ENCODE measurements at regions not wholly inside any gene's neighbourhood (a gene's known extent, or its start where the extent isn't known, plus 50 kb on each side); places are given as distances from the start of the nearest gene placed in this dataset.
"Not testable (repeated sequence)": the region's sequence is repeated elsewhere in the genome, so short reads cannot be mapped to it uniquely, and the experiment has no call there.

DNA sequence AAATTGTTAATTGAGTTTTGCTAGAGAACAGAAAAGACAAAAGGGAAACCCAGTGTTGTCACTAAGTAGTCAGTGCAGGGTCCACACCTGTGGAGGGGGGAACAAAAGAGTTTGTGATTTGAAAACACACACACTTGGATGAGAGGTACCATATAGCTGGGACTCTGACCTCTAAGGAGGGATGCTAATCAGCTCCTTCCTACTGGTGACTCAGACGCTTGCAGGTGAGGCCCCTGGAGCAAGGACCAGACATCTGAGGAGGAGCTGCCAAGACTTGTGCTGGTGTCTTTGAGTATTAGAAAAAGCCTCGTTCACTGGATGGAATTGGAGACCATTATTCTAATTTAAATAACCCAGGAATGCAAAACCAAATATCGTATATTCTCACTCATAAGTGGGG is 146.4 kb upstream of the MAP2 start:
- no peak for DNase-seq (ENCODE audit: low spot score)

- no peak for DNase-seq (ENCODE audit: low spot score)
Observed at GRCh38 chr2:209298601-209299000, 125.2 kb upstream of the MAP2 start.

DNA sequence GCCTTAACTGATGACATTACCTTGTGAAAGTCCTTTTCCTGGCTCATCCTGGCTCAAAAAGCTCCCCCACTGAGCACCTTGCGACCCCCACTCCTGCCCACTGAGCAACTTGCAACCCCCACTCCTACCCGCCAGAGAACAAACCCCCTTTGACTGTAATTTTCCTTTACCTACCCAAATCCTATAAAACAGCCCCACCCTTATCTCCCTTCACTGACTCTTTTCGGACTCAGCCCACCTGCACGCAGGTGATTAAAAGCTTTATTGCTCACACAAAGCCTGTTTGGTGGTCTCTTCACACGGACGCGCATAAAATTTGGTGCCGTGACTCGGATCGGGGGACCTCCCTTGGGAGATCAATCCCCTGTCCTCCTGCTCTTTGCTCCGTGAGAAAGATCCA is 124.4 kb upstream of the MAP2 start:
- DNase-seq (ENCODE audit: low spot score), result not testable (repeated sequence)

GRCh38 chr2:209300766-209301165 is 123.1 kb upstream of the MAP2 start:
- not testable (repeated sequence) for DNase-seq (ENCODE audit: low spot score)

GRCh38 chr2:209305026-209305425 is 118.8 kb upstream of the MAP2 start:
- no peak for DNase-seq (ENCODE audit: low spot score)

- no peak for DNase-seq (ENCODE audit: low spot score)
Observed at GRCh38 chr2:209305746-209306196, 118.1 kb upstream of the MAP2 start.

GRCh38 chr2:209307161-209308001 is 116.5 kb upstream of the MAP2 start:
- no peak for DNase-seq (ENCODE audit: low spot score)

GRCh38 chr2:209308415-209308814 is 115.4 kb upstream of the MAP2 start:
- DNase-seq (ENCODE audit: low spot score), result no peak

GRCh38 chr2:209311948-209312347 is 111.9 kb upstream of the MAP2 start:
- DNase-seq (ENCODE audit: low spot score), result no peak

DNA sequence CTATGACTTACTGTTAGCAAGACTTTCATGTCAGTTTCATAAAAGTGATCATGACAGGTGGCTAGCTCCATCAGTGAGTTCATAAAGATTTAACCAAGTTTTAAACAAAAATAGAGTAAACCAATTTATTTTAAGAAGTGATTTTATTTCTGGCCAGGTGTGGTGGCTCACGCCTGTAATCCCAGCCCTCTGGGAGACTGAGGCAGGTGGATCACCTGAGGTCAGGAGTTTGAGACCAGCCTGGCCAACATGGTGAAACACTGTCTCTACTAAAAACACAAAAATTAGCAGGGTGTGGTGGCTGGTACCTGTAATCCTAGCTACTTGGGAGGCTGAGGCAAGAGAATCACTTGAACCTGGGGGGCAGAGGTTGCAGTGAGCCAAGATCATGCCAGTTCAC is 111.4 kb upstream of the MAP2 start:
- not testable (repeated sequence) for DNase-seq (ENCODE audit: low spot score)

DNA sequence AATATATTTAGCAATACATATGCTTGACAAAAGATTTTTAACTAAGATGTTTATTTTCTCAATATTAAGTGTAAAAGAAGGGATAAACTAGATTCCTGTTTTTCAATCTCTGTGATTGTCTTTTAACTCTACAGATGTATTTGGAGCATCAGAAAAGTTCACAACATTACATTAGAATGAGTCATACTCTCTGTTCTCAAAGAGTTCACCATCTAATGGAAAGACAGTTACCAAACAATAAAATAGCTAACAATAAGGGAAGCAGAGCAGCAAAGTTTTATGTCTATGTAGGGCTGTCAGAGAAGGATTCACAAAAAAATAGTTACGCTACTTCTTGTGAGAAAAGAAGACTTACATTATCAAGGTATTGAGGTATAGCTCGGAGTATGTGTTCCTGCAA is 109.2 kb upstream of the MAP2 start:
- DNase-seq (ENCODE audit: low spot score), result no peak

DNA sequence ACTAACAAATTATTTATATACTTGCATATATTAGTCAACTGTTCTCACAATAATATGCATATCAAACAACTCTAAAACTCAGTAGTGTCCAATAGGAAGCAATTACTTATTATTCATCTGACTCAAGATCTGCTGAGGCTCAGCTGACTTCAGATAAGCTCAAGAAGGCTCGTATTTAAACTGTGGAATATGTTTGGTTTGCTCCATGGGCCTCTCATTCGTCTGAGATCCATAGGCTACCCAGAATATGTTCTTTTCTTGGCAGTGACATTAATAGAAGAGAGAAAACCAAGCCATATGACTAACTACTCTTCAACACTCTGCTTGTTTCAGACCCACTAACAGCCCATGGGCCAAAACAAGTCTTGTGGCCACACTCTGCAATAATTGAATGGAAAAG is 107.7 kb upstream of the MAP2 start:
- no peak for DNase-seq (ENCODE audit: low spot score)

- DNase-seq (ENCODE audit: low spot score), result no peak
Observed at GRCh38 chr2:209321076-209321475, 102.8 kb upstream of the MAP2 start.

DNA sequence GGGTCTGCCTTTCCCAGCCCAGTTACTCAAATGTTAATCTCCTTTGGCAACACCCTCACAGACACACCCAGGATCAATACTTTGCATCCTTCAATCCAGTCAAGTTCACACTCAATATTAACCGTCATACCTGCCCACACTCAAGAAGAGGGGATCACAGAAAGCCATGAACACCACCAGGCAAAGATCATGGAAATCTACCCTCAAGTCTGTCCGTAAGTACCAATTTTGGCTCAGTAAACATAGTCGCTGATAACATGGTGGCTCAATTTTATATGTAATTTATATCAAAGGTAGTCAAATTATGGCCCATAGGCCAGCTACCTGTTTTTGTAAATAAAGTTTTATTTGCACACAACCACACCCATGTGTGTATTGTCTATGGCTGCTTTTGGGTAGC is 102.3 kb upstream of the MAP2 start:
- DNase-seq (ENCODE audit: low spot score), result no peak

DNA sequence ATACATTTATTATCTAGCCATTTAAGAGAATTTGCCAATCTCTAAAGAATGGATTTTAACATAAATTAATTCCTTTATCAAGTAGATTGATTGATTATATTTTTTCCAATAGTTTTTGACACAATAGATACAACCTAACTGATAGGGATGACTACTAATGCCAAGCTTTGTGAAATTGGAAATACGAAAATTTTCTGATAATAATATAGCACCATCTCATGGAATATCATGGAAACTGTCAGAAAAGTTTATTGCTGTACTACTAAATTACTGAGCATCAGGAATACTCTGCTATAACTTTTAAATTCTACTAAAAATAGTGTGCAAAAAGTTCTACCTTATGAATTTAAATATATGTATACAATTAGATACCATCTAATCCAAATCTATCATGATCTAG is 101.8 kb upstream of the MAP2 start:
- DNase-seq (ENCODE audit: low spot score), result no peak

DNA sequence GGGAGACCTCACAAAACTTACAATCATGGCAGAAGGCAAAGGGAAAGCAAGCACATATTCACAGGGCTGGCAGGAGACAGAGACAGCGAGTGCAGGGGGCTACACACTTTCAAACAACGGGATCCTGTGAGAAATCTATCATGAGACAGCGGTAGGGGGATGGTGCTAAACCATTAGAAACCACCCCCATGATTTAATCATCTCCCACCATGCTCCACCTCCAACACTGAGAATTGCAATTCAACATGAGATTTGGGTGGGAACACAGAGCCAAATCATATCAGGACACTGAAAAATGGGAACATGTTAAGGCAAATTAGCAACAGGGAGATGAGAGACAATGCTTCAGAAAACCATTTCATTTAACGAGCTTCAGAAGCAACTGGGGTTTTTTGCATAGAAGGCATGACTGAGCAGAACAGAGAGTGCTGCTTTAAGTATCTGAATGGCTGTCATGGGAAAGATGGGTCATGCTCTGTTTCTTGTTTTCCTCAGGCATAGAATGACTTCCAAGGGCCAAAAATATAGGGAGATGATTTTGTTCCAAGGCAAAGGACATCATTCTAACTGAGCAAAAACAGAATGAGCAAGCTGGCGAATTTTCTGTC is 100.8 kb upstream of the MAP2 start:
- no peak for DNase-seq (ENCODE audit: low spot score)

DNA sequence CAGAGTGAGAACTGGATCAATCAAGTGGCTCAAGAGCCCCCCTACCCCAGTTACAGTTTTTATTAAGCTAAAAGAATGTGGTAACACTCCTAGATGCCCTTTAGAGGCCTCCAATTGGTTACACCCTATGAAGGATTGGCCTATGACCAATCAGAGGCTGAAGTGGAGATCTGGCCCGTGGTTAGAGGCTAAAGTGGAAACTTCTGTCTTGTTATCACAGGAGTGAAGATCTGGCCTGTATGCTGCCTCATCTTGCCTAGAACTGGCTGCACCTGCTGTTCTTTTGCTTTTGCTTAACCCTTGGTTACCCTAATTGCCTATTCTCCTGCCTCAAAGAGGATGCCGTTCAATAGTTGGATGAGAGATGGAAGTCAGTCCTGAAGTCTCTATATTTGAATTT is 100.1 kb upstream of the MAP2 start:
- no peak for DNase-seq (ENCODE audit: low spot score)

DNA sequence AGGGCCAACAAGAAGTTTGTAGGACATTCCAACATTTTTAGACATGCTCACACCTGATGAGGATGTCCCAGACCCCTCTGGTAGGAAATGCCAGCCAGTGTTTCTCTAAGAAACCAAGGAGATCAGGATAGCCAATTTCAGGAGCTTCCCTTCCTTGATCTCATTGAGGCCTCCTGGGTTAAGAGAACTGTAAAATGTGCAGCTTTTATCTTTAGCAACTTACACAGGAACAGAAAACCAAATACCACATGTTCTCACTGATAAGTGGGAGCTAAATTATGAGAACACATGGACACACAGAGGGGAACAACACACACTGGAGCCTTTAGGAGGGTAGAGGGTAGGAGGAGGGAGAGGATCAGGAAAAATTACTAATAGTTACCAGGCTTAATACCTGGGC is 99.6 kb upstream of the MAP2 start:
- no peak for DNase-seq (ENCODE audit: low spot score)

DNA sequence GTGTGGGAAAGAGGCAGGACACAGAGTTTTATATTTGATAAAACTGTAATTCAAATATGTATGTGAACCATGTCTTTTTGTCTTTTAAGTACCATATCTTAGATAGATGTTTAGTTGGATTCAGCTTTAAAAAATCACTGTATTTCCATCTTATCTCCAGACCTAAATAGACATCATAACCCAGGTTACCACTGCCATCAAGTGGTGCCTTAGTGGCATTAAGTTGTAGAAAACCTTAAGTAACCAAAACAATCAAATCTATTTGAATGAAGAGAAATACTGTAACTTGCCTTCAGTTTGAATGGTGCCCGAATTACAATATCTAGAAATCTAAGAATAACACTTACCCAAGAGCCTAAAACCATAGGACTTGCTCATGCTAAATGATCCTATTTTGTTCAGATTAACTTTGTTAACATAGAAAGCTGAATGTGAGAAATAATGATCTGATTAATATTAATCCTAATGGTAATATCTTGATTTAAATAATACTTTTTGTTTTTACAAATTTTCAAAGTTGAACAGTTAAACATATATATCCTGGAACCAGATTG is 92.5 kb upstream of the MAP2 start:
- no peak for DNase-seq (ENCODE audit: low spot score)

GRCh38 chr2:209334188-209335017 is 89.4 kb upstream of the MAP2 start:
- no peak for DNase-seq (ENCODE audit: low spot score)

GRCh38 chr2:209340522-209340921 is 83.3 kb upstream of the MAP2 start:
- no peak for DNase-seq (ENCODE audit: low spot score)

DNA sequence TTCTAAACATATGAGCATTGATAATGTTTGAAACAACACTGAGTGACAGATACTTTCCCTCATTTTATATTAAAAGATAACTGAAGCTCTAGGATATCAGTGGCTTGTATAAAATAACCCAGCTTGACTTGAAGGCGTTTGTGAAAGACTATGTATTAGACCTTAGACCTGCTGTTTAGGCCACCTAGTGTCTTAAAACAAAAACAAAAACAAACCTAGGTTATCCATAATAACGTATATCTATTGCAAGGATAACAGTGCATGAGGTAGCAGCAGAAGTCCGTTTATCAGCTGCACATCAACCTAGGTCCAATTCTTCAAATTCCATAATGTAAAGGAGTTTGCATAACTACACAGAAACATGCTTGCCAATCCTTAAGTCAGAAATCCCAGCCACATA is 79.5 kb upstream of the MAP2 start:
- no peak for DNase-seq (ENCODE audit: low spot score)
